ENCODE measurements at regions not wholly inside any gene's neighbourhood (a gene's known extent, or its start where the extent isn't known, plus 50 kb on each side); places are given as distances from the start of the nearest gene placed in this dataset.
"Not testable (repeated sequence)": the region's sequence is repeated elsewhere in the genome, so short reads cannot be mapped to it uniquely, and the experiment has no call there.

DNA sequence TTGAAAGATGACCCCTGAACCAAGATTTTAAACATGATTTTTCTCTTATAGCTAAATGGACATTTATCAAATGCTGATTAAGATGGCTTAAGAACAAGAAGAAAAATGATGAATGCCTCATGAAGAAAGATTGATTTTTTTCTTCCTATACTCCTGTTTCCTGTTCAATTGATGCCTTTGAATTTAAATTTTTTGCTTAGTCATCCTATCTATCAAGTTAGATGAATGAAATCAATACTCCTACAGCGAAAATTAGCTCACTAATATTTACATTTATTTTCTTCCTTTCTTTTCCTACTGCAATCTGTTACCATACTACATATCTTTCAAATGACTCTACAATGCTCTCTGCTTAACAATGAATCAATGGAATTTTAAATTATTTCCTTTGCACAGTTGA lies 773.6 kb upstream of the DIAPH2 start:
- no peak overlapping the region for H3K4me3 ChIP-seq (ENCODE audit: low read depth, low read length)
- no peak for TF ChIP-seq CTCF (IDR thresholded peaks at IDR 0.05; ENCODE audit: borderline replicate concordance, insufficient read depth, low read depth, low read length)

DNA sequence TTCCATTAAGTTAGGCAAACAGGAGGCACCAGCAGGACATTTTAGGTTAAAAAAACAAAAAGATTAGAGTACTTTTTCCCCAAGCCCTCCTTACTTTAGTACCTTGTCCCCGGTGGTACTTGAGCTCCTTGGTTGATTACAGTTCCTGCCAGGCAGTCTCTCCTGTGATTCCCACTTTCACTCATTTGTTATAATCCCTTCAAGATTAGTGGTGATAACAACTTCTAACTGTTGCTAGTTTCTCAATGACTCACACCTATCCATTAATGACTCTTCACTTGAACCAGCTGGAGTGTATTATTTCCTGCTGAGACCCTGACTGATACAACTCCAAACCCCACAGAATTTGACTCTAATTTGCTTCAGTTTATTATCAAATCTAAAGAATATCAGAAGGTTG lies 765.0 kb upstream of the DIAPH2 start:
- H3K4me3 ChIP-seq (ENCODE audit: low read depth, low read length), result no peak overlapping the region
- TF ChIP-seq CTCF (IDR thresholded peaks at IDR 0.05; ENCODE audit: borderline replicate concordance, insufficient read depth, low read depth, low read length), result no peak

- H3K4me3 ChIP-seq (ENCODE audit: low read depth, low read length), result no peak overlapping the region
- TF ChIP-seq CTCF (IDR thresholded peaks at IDR 0.05; ENCODE audit: borderline replicate concordance, insufficient read depth, low read depth, low read length), result no peak
Measured at GRCh38 chrX:95945528-95945927, 739.1 kb upstream of the DIAPH2 start.

DNA sequence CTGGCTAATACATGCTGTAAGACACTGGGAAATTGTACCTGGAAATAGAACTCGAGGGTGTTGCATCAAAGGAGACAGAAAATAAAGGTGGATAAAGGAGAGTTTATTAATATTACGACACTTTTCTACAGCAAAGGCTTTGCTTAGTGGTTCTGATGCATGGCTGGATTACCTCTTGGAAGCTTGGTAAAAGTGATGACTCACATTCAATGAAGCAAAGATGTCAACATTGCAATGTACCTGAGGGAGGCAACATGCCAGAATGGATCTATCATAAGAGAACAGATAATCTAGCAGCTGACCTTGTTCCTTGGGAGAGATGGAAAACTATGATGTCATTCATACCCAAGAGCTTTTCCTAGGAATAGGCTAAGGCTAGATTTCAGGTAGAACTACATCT lies 735.1 kb upstream of the DIAPH2 start:
- no peak for TF ChIP-seq CTCF (IDR thresholded peaks at IDR 0.05; ENCODE audit: borderline replicate concordance, insufficient read depth, low read depth, low read length)
- no peak overlapping the region for H3K4me3 ChIP-seq (ENCODE audit: low read depth, low read length)

DNA sequence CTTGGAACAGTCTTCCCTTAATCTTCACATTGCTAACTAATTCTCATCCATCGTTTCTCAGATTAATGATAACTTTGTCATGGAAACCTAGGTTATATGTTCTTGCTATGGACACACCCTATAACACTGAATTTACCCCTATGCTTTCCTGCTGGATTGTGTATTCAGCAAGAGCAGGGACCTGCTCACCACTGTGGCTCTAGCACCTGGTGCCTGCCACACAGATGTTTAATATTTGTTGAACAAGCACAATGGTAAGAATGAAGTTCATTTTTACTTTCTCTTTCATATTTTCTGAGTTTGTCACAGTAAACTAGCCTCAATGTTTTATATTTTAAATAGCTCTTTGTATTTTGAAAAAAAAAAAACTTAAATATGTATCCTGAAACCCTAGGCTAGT lies 734.0 kb upstream of the DIAPH2 start:
- H3K4me3 ChIP-seq (ENCODE audit: low read depth, low read length), result no peak overlapping the region
- TF ChIP-seq CTCF (IDR thresholded peaks at IDR 0.05; ENCODE audit: borderline replicate concordance, insufficient read depth, low read depth, low read length), result no peak

DNA sequence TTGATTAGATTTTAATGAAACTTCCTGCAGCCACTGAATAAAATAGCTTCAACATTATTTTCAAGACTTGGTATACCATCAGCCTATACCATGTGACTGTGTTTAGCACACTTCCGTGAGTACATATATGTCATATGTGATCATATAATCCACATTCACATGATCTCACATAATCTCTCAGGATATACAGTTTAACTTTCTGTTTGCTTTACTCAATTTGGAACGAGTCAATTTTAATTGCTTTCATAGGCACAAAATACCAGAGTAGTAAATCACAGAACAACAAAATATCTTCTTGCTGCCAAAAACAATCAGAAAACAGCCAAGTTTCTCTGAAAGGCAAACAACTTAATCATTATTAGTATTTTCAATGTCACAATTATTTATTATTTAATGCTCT lies 731.1 kb upstream of the DIAPH2 start:
- TF ChIP-seq CTCF (IDR thresholded peaks at IDR 0.05; ENCODE audit: borderline replicate concordance, insufficient read depth, low read depth, low read length), result no peak
- no peak overlapping the region for H3K4me3 ChIP-seq (ENCODE audit: low read depth, low read length)

- H3K4me3 ChIP-seq (ENCODE audit: low read depth, low read length), result no peak overlapping the region
Measured at GRCh38 chrX:95956745-95957144, 727.9 kb upstream of the DIAPH2 start.

GRCh38 chrX:95973456-95974095 lies 711.1 kb upstream of the DIAPH2 start:
- H3K4me3 ChIP-seq (ENCODE audit: low read depth, low read length), result not testable (repeated sequence)

More at GRCh38 chrX:95956745-95957144, 727.9 kb upstream of the DIAPH2 start:
- TF ChIP-seq CTCF (IDR thresholded peaks at IDR 0.05; ENCODE audit: borderline replicate concordance, insufficient read depth, low read depth, low read length), result no peak
